NT2/D1 (cell line): ENCODE measurements at regions not wholly inside any gene's neighbourhood (a gene's known extent, or its start where the extent isn't known, plus 50 kb on each side); places are given as distances from the start of the nearest gene placed in this dataset.
"Not testable (repeated sequence)": the region's sequence is repeated elsewhere in the genome, so short reads cannot be mapped to it uniquely, and the experiment has no call there.

Experiments
- SUZ12 ChIP-seq: IDR thresholded peaks from 2 replicates; pipeline ENCODE4 v1.6.1; 2011; ENCODE audit not compliant: insufficient read length, insufficient read depth; ENCODE audit errors: extremely low read depth
- YY1 ChIP-seq: IDR thresholded peaks from 2 replicates; pipeline ENCODE4 v1.6.1; 2011; ENCODE audit not compliant: insufficient read length, insufficient read depth
- ZNF274 ChIP-seq: IDR thresholded peaks from 2 replicates; pipeline ENCODE4 v1.6.1; 2011; ENCODE audit warnings: mild to moderate bottlenecking, low read depth, low read length

GRCh38 chr1:172847814-172848213, 188.9 kb downstream of the FASLG start:
- not testable (repeated sequence) for TF ChIP-seq ZNF274, YY1, SUZ12
